ENCODE measurements at regions not wholly inside any gene's neighbourhood (a gene's known extent, or its start where the extent isn't known, plus 50 kb on each side); places are given as distances from the start of the nearest gene placed in this dataset.

- Histone ChIP-seq H3K4me3 (ENCODE audit: low read length) (no peak overlapping the region), H3K27ac (ENCODE audit: low read length) (no peak overlapping the region), H3K9me3 (ENCODE audit: control insufficient read depth, insufficient read depth, low read length) (no peaks in the 10 kb centered on the region), H3K27me3 (ENCODE audit: control insufficient read depth, insufficient read depth, low read length) (no peaks in the 10 kb centered on the region), H3K4me1 (ENCODE audit: control insufficient read depth, insufficient read depth, low read length) (no peaks in the 10 kb centered on the region), H3K36me3 (ENCODE audit: control insufficient read depth, insufficient read depth, low read length) (no peaks in the 10 kb centered on the region)
- WGBS (ENCODE audit: insufficient coverage, insufficient read length): no CpG with 5 or more reads among the region's 10 CpGs
- DNase-seq (ENCODE audit: low read depth, low spot score): no peak
These were observed 499.9 kb downstream of the VRK1 start for GRCh38 chr14:97297100-97297499.

DNA sequence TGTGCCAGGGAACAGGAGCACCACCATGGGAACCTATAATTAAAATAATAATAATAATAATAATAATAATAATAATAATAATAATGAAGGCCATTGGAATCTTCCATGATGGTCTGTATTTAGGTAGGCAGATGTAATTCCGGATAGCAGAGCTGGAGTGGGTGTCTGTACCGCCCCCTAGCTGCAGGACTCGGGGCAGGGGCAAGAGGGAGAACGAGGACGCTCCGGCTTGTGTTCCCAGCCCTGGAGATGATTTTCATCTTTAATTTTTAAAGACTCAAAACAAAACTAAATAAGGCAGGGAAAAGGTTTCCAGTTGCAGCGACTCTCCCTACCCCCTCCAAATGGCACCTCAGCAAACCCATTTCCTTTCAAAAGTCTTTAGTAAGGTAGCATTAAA, 501.1 kb downstream of the VRK1 start:
- no peak for DNase-seq (ENCODE audit: low read depth, low spot score)
- Histone ChIP-seq H3K27me3 (ENCODE audit: control insufficient read depth, insufficient read depth, low read length) (no peaks in the 10 kb centered on the region), H3K36me3 (ENCODE audit: control insufficient read depth, insufficient read depth, low read length) (no peaks in the 10 kb centered on the region), H3K27ac (ENCODE audit: low read length) (no peak overlapping the region), H3K4me3 (ENCODE audit: low read length) (no peak overlapping the region), H3K4me1 (ENCODE audit: control insufficient read depth, insufficient read depth, low read length) (no peaks in the 10 kb centered on the region), H3K9me3 (ENCODE audit: control insufficient read depth, insufficient read depth, low read length) (no peaks in the 10 kb centered on the region)
- WGBS (ENCODE audit: insufficient coverage, insufficient read length): no CpG with 5 or more reads among the region's 7 CpGs

GRCh38 chr14:97298736-97299135, 501.6 kb downstream of the VRK1 start:
- H3K4me3 ChIP-seq (ENCODE audit: low read length): no peak overlapping the region
- H3K27me3 ChIP-seq (ENCODE audit: control insufficient read depth, insufficient read depth, low read length): no peaks in the 10 kb centered on the region
- DNase-seq (ENCODE audit: low read depth, low spot score): no peak
- H3K36me3 ChIP-seq (ENCODE audit: control insufficient read depth, insufficient read depth, low read length): no peaks in the 10 kb centered on the region
- H3K9me3 ChIP-seq (ENCODE audit: control insufficient read depth, insufficient read depth, low read length): no peaks in the 10 kb centered on the region
- H3K4me1 ChIP-seq (ENCODE audit: control insufficient read depth, insufficient read depth, low read length): no peaks in the 10 kb centered on the region
- WGBS (ENCODE audit: insufficient coverage, insufficient read length): 100% methylated on average over 2 of the region's 14 CpGs
- H3K27ac ChIP-seq (ENCODE audit: low read length): no peak overlapping the region

DNA sequence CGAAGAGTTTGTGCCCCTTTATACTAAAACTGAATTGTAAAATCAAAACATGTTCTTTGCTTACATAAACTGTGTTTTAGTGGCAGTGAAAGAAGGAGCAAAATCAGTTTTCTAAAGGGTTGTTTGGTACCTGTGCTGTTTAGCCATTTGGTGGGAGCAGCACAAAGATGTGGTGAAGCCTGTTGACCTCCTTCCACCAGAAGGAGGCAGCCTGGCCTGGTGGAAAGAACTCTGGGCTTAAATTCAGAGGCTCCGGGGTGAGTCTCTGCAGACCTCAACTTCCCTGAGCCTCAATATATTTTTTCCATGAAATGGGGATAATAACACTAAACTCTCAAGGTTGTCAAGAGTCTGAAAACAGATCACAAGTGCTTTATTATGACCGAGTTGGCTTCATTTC, 502.5 kb downstream of the VRK1 start:
- Histone ChIP-seq H3K4me3 (ENCODE audit: low read length) (no peak overlapping the region), H3K9me3 (ENCODE audit: control insufficient read depth, insufficient read depth, low read length) (no peaks in the 10 kb centered on the region), H3K36me3 (ENCODE audit: control insufficient read depth, insufficient read depth, low read length) (no peaks in the 10 kb centered on the region), H3K4me1 (ENCODE audit: control insufficient read depth, insufficient read depth, low read length) (no peaks in the 10 kb centered on the region), H3K27me3 (ENCODE audit: control insufficient read depth, insufficient read depth, low read length) (no peaks in the 10 kb centered on the region), H3K27ac (ENCODE audit: low read length) (no peak overlapping the region)
- no peak for DNase-seq (ENCODE audit: low read depth, low spot score)
- WGBS (ENCODE audit: insufficient coverage, insufficient read length): no CpG with 5 or more reads among the region's 3 CpGs

- no peak for DNase-seq (ENCODE audit: low read depth, low spot score)
- no peaks in the 10 kb centered on the region for H3K36me3 ChIP-seq (ENCODE audit: control insufficient read depth, insufficient read depth, low read length)
- no peak overlapping the region for H3K27ac ChIP-seq (ENCODE audit: low read length)
- WGBS (ENCODE audit: insufficient coverage, insufficient read length): no CpG with 5 or more reads among the region's 4 CpGs
- no peaks in the 10 kb centered on the region for H3K9me3 ChIP-seq (ENCODE audit: control insufficient read depth, insufficient read depth, low read length)
- no peak overlapping the region for H3K4me3 ChIP-seq (ENCODE audit: low read length)
- no peaks in the 10 kb centered on the region for H3K27me3 ChIP-seq (ENCODE audit: control insufficient read depth, insufficient read depth, low read length)
- H3K4me1 ChIP-seq (ENCODE audit: control insufficient read depth, insufficient read depth, low read length): no peaks in the 10 kb centered on the region
These were observed 504.9 kb downstream of the VRK1 start for GRCh38 chr14:97301931-97302559.

- Histone ChIP-seq H3K36me3 (ENCODE audit: control insufficient read depth, insufficient read depth, low read length) (no peaks in the 10 kb centered on the region), H3K27ac (ENCODE audit: low read length) (no peak overlapping the region), H3K4me1 (ENCODE audit: control insufficient read depth, insufficient read depth, low read length) (no peaks in the 10 kb centered on the region), H3K4me3 (ENCODE audit: low read length) (no peak overlapping the region), H3K9me3 (ENCODE audit: control insufficient read depth, insufficient read depth, low read length) (no peaks in the 10 kb centered on the region), H3K27me3 (ENCODE audit: control insufficient read depth, insufficient read depth, low read length) (no peaks in the 10 kb centered on the region)
- no CpG with 5 or more reads among the region's 3 CpGs for WGBS (ENCODE audit: insufficient coverage, insufficient read length)
- no peak for DNase-seq (ENCODE audit: low read depth, low spot score)
These were observed 509.1 kb downstream of the VRK1 start for GRCh38 chr14:97306133-97306759.

GRCh38 chr14:97306760-97307246, 509.6 kb downstream of the VRK1 start:
- no peak overlapping the region for H3K4me3 ChIP-seq (ENCODE audit: low read length)
- no peak for DNase-seq (ENCODE audit: low read depth, low spot score)
- no peak overlapping the region for H3K27ac ChIP-seq (ENCODE audit: low read length)
- no peaks in the 10 kb centered on the region for H3K36me3 ChIP-seq (ENCODE audit: control insufficient read depth, insufficient read depth, low read length)
- WGBS (ENCODE audit: insufficient coverage, insufficient read length): no CpG with 5 or more reads among the region's 4 CpGs
- H3K9me3 ChIP-seq (ENCODE audit: control insufficient read depth, insufficient read depth, low read length): no peaks in the 10 kb centered on the region
- H3K4me1 ChIP-seq (ENCODE audit: control insufficient read depth, insufficient read depth, low read length): no peaks in the 10 kb centered on the region
- H3K27me3 ChIP-seq (ENCODE audit: control insufficient read depth, insufficient read depth, low read length): no peaks in the 10 kb centered on the region

- no peaks in the 10 kb centered on the region for H3K36me3 ChIP-seq (ENCODE audit: control insufficient read depth, insufficient read depth, low read length)
- H3K27ac ChIP-seq (ENCODE audit: low read length): no peak overlapping the region
- no peaks in the 10 kb centered on the region for H3K4me1 ChIP-seq (ENCODE audit: control insufficient read depth, insufficient read depth, low read length)
- no peak overlapping the region for H3K4me3 ChIP-seq (ENCODE audit: low read length)
- no peak for DNase-seq (ENCODE audit: low read depth, low spot score)
- no peaks in the 10 kb centered on the region for H3K9me3 ChIP-seq (ENCODE audit: control insufficient read depth, insufficient read depth, low read length)
- WGBS (ENCODE audit: insufficient coverage, insufficient read length): no CpG with 5 or more reads among the region's 3 CpGs
- no peaks in the 10 kb centered on the region for H3K27me3 ChIP-seq (ENCODE audit: control insufficient read depth, insufficient read depth, low read length)
These were observed 514.2 kb downstream of the VRK1 start for GRCh38 chr14:97311411-97311810.

DNA sequence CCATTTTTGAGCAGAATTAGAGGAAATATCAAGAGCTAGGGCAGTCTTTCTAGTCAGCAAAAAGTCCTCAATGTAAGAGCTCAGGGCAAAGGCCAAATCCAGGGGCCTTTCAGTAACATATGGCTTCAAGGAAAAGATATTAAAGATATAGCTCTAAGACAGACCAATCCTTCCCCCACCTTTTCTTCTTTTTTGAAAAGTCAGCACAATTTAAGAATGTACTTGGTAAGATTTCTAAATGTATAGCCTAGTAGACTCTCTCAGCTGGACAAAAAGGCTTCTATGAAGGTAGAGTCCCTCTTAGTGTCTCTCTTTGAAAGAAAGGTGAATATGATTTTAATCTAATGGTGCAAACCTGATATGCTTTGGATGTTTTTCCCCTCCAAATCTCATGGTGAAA, 515.7 kb downstream of the VRK1 start:
- no peak overlapping the region for H3K4me3 ChIP-seq (ENCODE audit: low read length)
- H3K27ac ChIP-seq (ENCODE audit: low read length): no peak overlapping the region
- no peaks in the 10 kb centered on the region for H3K4me1 ChIP-seq (ENCODE audit: control insufficient read depth, insufficient read depth, low read length)
- H3K27me3 ChIP-seq (ENCODE audit: control insufficient read depth, insufficient read depth, low read length): no peaks in the 10 kb centered on the region
- DNase-seq (ENCODE audit: low read depth, low spot score): no peak
- H3K9me3 ChIP-seq (ENCODE audit: control insufficient read depth, insufficient read depth, low read length): no peaks in the 10 kb centered on the region
- H3K36me3 ChIP-seq (ENCODE audit: control insufficient read depth, insufficient read depth, low read length): no peaks in the 10 kb centered on the region

GRCh38 chr14:97315790-97316189, 518.6 kb downstream of the VRK1 start:
- H3K36me3 ChIP-seq (ENCODE audit: control insufficient read depth, insufficient read depth, low read length): no peaks in the 10 kb centered on the region
- H3K9me3 ChIP-seq (ENCODE audit: control insufficient read depth, insufficient read depth, low read length): no peaks in the 10 kb centered on the region
- H3K27ac ChIP-seq (ENCODE audit: low read length): no peak overlapping the region
- no peak overlapping the region for H3K4me3 ChIP-seq (ENCODE audit: low read length)
- no peak for DNase-seq (ENCODE audit: low read depth, low spot score)
- no peaks in the 10 kb centered on the region for H3K27me3 ChIP-seq (ENCODE audit: control insufficient read depth, insufficient read depth, low read length)
- WGBS (ENCODE audit: insufficient coverage, insufficient read length): no CpG with 5 or more reads among the region's 5 CpGs
- H3K4me1 ChIP-seq (ENCODE audit: control insufficient read depth, insufficient read depth, low read length): no peaks in the 10 kb centered on the region

DNA sequence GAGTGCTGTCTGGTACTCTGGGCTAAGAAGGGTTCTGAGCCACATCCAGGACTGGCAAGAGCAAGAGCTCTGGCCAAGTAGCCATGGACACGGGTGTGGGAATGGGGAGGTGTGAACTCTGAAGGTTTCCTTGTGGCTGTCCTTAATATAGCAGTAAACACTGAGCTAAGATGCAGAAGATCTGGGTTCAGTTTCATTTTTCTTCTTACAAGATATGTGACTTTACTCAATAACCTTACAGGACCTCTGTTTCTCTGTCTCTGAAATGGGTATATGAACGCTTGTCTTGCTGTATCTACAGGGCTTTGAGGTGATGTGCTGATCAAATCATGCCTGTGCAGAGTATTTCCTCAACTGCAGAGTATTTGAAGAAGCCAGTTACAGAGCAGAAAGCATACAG, 521.2 kb downstream of the VRK1 start:
- Histone ChIP-seq H3K4me1 (ENCODE audit: control insufficient read depth, insufficient read depth, low read length) (no peaks in the 10 kb centered on the region), H3K4me3 (ENCODE audit: low read length) (no peak overlapping the region), H3K27me3 (ENCODE audit: control insufficient read depth, insufficient read depth, low read length) (no peaks in the 10 kb centered on the region), H3K9me3 (ENCODE audit: control insufficient read depth, insufficient read depth, low read length) (no peaks in the 10 kb centered on the region), H3K27ac (ENCODE audit: low read length) (no peak overlapping the region), H3K36me3 (ENCODE audit: control insufficient read depth, insufficient read depth, low read length) (no peaks in the 10 kb centered on the region)
- no peak for DNase-seq (ENCODE audit: low read depth, low spot score)
- WGBS (ENCODE audit: insufficient coverage, insufficient read length): no CpG with 5 or more reads among the region's 2 CpGs
